Nephron (organoid): ENCODE measurements at regions not wholly inside any gene's neighbourhood (a gene's known extent, or its start where the extent isn't known, plus 50 kb on each side); places are given as distances from the start of the nearest gene placed in this dataset.

Experiments used
- H3K27ac Mint-ChIP-seq, 3 experiments: 2 replicates each; pipeline ENCODE4 v1.8.0; 2020; ENCODE audit warnings: mixed read lengths in 3 of 3, mild to moderate bottlenecking in 2 of 3, moderate library complexity in 1 of 3
- H3K27me3 Mint-ChIP-seq: 2 replicates; pipeline ENCODE4 v1.8.0; 2021; ENCODE audit warnings: low read depth, mild to moderate bottlenecking, moderate library complexity, mixed read lengths
- H3K36me3 Mint-ChIP-seq: 2 replicates; pipeline ENCODE4 v1.8.0; 2020; ENCODE audit warnings: low read depth, mixed read lengths
- H3K4me1 Mint-ChIP-seq: 2 replicates; pipeline ENCODE4 v1.8.0; 2020; ENCODE audit warnings: mixed read lengths
- H3K4me3 Mint-ChIP-seq, 3 experiments: 2 replicates each; pipeline ENCODE4 v1.8.0; 2020; ENCODE audit warnings: mild to moderate bottlenecking in 3 of 3, mixed read lengths in 3 of 3, moderate library complexity in 2 of 3
- H3K9me3 Mint-ChIP-seq: 2 replicates; pipeline ENCODE4 v1.8.0; 2020; ENCODE audit warnings: mixed read lengths
- CTCF ChIP-seq, 3 experiments: fragments of 200-600 bp; sonication (generic); IDR thresholded peaks; one replicate each; pipeline ENCODE4 v1.5.0; 2021; ENCODE audit warnings: antibody characterized with exemption in 3 of 3; ENCODE audit not compliant: unreplicated experiment in 3 of 3

- Mint-ChIP-seq H3K27me3 (peaks cover 9% of the 10 kb centered on the region), H3K4me3 (no peak overlapping the region), H3K36me3 (no peaks in the 10 kb centered on the region), H3K27ac (no peak overlapping the region), H3K9me3 (no peaks in the 10 kb centered on the region), H3K4me1 (peaks cover 4% of the 10 kb centered on the region)
- TF ChIP-seq CTCF (IDR thresholded peaks at IDR 0.05; ENCODE audit: unreplicated experiment in 3 of 3): no peak
Observed at GRCh38 chr1:227449051-227449450, 114.3 kb upstream of the ZNF678 start.

GRCh38 chr1:227447531-227447990 lies 115.8 kb upstream of the ZNF678 start:
- peak in 2 of 3 experiments; percentile 16 to 18 for TF ChIP-seq CTCF (IDR thresholded peaks at IDR 0.05; ENCODE audit: unreplicated experiment in 3 of 3)
- Mint-ChIP-seq H3K27me3 (peaks cover 6% of the 10 kb centered on the region), H3K9me3 (no peaks in the 10 kb centered on the region), H3K36me3 (no peaks in the 10 kb centered on the region), H3K4me3 (no peak overlapping the region), H3K4me1 (no peaks in the 10 kb centered on the region), H3K27ac (no peak overlapping the region)

GRCh38 chr1:227445746-227446145 lies 117.6 kb upstream of the ZNF678 start:
- no peak for TF ChIP-seq CTCF (IDR thresholded peaks at IDR 0.05; ENCODE audit: unreplicated experiment in 3 of 3)
- Mint-ChIP-seq H3K4me1 (peaks cover 2% of the 10 kb centered on the region), H3K27me3 (peaks cover 6% of the 10 kb centered on the region), H3K4me3 (no peak overlapping the region), H3K36me3 (no peaks in the 10 kb centered on the region), H3K27ac (no peak overlapping the region), H3K9me3 (no peaks in the 10 kb centered on the region)

- Mint-ChIP-seq H3K4me3 (no peak overlapping the region), H3K4me1 (peaks cover 8% of the 10 kb centered on the region), H3K36me3 (no peaks in the 10 kb centered on the region), H3K27me3 (peaks cover 6% of the 10 kb centered on the region), H3K27ac (no peak overlapping the region), H3K9me3 (no peaks in the 10 kb centered on the region)
- TF ChIP-seq CTCF (IDR thresholded peaks at IDR 0.05; ENCODE audit: unreplicated experiment in 3 of 3): no peak
Observed at GRCh38 chr1:227445092-227445674, 118.2 kb upstream of the ZNF678 start.

GRCh38 chr1:227440182-227440581 lies 121.9 kb upstream of the CDC42BPA start:
- H3K27me3 Mint-ChIP-seq: peaks cover 12% of the 10 kb centered on the region
- no peak for TF ChIP-seq CTCF (IDR thresholded peaks at IDR 0.05; ENCODE audit: unreplicated experiment in 3 of 3)
- H3K4me1 Mint-ChIP-seq: peaks cover 20% of the 10 kb centered on the region
- no peaks in the 10 kb centered on the region for H3K36me3 Mint-ChIP-seq
- no peak overlapping the region for H3K4me3 Mint-ChIP-seq
- H3K9me3 Mint-ChIP-seq: no peaks in the 10 kb centered on the region
- H3K27ac Mint-ChIP-seq: no peak overlapping the region

GRCh38 chr1:227437495-227438008 lies 119.3 kb upstream of the CDC42BPA start:
- Mint-ChIP-seq H3K4me1 (peaks cover 28% of the 10 kb centered on the region), H3K36me3 (no peaks in the 10 kb centered on the region), H3K4me3 (peak overlapping the region in 2 of 3 experiments; percentile 13 to 60), H3K27ac (peak overlapping the region in 1 of 3 experiments; percentile 76), H3K27me3 (peaks cover 8% of the 10 kb centered on the region), H3K9me3 (no peaks in the 10 kb centered on the region)
- TF ChIP-seq CTCF (IDR thresholded peaks at IDR 0.05; ENCODE audit: unreplicated experiment in 3 of 3): peak; percentile 39 to 58 (median 53)
